ENCODE measurements at regions not wholly inside any gene's neighbourhood (a gene's known extent, or its start where the extent isn't known, plus 50 kb on each side); places are given as distances from the start of the nearest gene placed in this dataset.

DNA sequence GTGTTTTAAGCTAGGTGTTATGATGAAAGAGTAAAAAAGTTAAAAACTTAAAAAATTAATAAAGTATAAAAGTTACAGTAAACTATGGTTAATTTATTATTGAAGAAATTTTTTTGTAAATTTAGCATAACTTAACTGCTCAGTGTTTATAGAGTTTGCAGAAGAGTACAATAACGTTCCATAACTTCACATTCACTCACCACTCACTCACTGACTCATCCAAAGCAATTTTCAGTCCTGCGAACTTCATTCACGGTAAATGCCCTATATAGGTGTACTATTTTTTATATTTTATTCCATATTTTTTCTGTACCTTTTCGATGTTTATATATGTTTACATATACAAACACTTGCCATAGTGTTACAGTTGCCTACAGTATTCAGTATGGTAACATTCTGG lies 694.8 kb upstream of the SLC39A10 start (continued):
- no peak for TF ChIP-seq POLR2AphosphoS5 (IDR thresholded peaks at IDR 0.05; ENCODE audit: low read depth, low read length)
- TF ChIP-seq, protein P1, sequence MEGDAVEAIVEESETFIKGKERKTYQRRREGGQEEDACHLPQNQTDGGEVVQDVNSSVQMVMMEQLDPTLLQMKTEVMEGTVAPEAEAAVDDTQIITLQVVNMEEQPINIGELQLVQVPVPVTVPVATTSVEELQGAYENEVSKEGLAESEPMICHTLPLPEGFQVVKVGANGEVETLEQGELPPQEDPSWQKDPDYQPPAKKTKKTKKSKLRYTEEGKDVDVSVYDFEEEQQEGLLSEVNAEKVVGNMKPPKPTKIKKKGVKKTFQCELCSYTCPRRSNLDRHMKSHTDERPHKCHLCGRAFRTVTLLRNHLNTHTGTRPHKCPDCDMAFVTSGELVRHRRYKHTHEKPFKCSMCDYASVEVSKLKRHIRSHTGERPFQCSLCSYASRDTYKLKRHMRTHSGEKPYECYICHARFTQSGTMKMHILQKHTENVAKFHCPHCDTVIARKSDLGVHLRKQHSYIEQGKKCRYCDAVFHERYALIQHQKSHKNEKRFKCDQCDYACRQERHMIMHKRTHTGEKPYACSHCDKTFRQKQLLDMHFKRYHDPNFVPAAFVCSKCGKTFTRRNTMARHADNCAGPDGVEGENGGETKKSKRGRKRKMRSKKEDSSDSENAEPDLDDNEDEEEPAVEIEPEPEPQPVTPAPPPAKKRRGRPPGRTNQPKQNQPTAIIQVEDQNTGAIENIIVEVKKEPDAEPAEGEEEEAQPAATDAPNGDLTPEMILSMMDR (IDR thresholded peaks at IDR 0.05): no peak
- TF ChIP-seq TCF12 (IDR thresholded peaks at IDR 0.05): no peak
- no peak for TF ChIP-seq SIN3A (IDR thresholded peaks at IDR 0.05; ENCODE audit: borderline replicate concordance, low read depth, low read length)
- no peak for TF ChIP-seq GABPA (IDR thresholded peaks at IDR 0.05; ENCODE audit: low read depth)
- TF ChIP-seq MEF2A (IDR thresholded peaks at IDR 0.05; ENCODE audit: borderline replicate concordance, low read depth): no peak
- TF ChIP-seq, protein P2, sequence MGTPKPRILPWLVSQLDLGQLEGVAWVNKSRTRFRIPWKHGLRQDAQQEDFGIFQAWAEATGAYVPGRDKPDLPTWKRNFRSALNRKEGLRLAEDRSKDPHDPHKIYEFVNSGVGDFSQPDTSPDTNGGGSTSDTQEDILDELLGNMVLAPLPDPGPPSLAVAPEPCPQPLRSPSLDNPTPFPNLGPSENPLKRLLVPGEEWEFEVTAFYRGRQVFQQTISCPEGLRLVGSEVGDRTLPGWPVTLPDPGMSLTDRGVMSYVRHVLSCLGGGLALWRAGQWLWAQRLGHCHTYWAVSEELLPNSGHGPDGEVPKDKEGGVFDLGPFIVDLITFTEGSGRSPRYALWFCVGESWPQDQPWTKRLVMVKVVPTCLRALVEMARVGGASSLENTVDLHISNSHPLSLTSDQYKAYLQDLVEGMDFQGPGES (IDR thresholded peaks at IDR 0.05; ENCODE audit: low read depth, low read length): no peak
- no peak for TF ChIP-seq JUND (IDR thresholded peaks at IDR 0.05)
- no peak for TF ChIP-seq TAF1 (IDR thresholded peaks at IDR 0.05; ENCODE audit: borderline replicate concordance, low read depth, low read length)

DNA sequence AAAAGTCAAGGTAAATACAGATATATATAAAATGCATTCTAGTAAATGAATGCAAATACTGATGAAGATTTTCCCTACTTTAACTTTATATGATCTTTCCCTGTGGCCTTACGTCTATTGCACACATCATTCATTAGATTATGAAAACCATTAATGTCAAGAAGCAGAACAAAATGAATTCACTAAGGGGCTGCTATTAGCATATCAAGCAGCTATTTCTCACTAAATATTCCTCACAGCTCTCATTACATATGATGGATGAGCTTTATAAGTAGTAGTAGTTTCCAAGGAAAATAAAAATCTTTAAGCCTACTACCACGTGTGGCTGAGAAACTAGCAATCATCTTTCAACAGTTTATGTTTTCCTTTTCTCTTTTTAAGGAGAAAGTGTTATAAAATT lies 702.8 kb upstream of the SLC39A10 start:
- TF ChIP-seq, protein P3, sequence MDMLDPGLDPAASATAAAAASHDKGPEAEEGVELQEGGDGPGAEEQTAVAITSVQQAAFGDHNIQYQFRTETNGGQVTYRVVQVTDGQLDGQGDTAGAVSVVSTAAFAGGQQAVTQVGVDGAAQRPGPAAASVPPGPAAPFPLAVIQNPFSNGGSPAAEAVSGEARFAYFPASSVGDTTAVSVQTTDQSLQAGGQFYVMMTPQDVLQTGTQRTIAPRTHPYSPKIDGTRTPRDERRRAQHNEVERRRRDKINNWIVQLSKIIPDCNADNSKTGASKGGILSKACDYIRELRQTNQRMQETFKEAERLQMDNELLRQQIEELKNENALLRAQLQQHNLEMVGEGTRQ (IDR thresholded peaks at IDR 0.05; ENCODE audit: borderline replicate concordance, low read depth, low read length): no peak
- no peak for TF ChIP-seq NRF1 (IDR thresholded peaks at IDR 0.05; ENCODE audit: low read depth, low read length)
- TF ChIP-seq, protein P4, sequence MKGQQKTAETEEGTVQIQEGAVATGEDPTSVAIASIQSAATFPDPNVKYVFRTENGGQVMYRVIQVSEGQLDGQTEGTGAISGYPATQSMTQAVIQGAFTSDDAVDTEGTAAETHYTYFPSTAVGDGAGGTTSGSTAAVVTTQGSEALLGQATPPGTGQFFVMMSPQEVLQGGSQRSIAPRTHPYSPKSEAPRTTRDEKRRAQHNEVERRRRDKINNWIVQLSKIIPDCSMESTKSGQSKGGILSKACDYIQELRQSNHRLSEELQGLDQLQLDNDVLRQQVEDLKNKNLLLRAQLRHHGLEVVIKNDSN (IDR thresholded peaks at IDR 0.05; ENCODE audit: borderline replicate concordance, low read depth): no peak
- TF ChIP-seq, protein P2 (IDR thresholded peaks at IDR 0.05; ENCODE audit: low read depth, low read length): no peak
- TF ChIP-seq TAF1 (IDR thresholded peaks at IDR 0.05; ENCODE audit: borderline replicate concordance, low read depth, low read length): no peak
- no peak for TF ChIP-seq CHD2 (IDR thresholded peaks at IDR 0.05; ENCODE audit: low read length, partially characterized antibody)
- no peak for TF ChIP-seq POLR2AphosphoS5 (IDR thresholded peaks at IDR 0.05; ENCODE audit: low read depth, low read length)
- no peak for TF ChIP-seq RAD21 (IDR thresholded peaks at IDR 0.05; ENCODE audit: low read length)
- TF ChIP-seq RXRA (IDR thresholded peaks at IDR 0.05; ENCODE audit: borderline replicate concordance, low read depth): no peak
- TF ChIP-seq GATA2 (CRISPR knock-in tag; IDR thresholded peaks at IDR 0.05): no peak
- TF ChIP-seq FOSL2 (IDR thresholded peaks at IDR 0.05; ENCODE audit: borderline replicate concordance, low read depth): no peak
- no peak for TF ChIP-seq MEF2A (IDR thresholded peaks at IDR 0.05; ENCODE audit: borderline replicate concordance, low read depth)
- Histone ChIP-seq H3K4me2 (no peak overlapping the region), H2AFZ (ENCODE audit: low read depth) (no peak overlapping the region), H3K79me2 (ENCODE audit: insufficient read depth) (no peaks in the 10 kb centered on the region), H3F3A (replicated peaks; ENCODE audit: insufficient read depth) (no peaks in the 10 kb centered on the region), H3K27me3 (ENCODE audit: insufficient read depth) (no peaks in the 10 kb centered on the region), H4K20me1 (ENCODE audit: insufficient read depth) (no peaks in the 10 kb centered on the region), H3K27ac (ENCODE audit: low read depth in 2 of 2, low read length in 1 of 2) (no peak overlapping the region), H3K9me2 (no peaks in the 10 kb centered on the region), H3K9me3 (no peaks in the 10 kb centered on the region), H3K9ac (no peak overlapping the region), H3K36me3 (replicated peaks in 1 of 2; ENCODE audit: control insufficient read depth in 1 of 2, insufficient read depth in 2 of 2, low read length in 1 of 2) (no peaks in the 10 kb centered on the region), H3K4me3 (ENCODE audit: low read depth in 2 of 2, low read length in 1 of 2) (no peak overlapping the region), H3K4me1 (ENCODE audit: control insufficient read depth in 1 of 2, insufficient read depth in 2 of 2, low read depth in 1 of 2, low read length in 1 of 2) (no peaks in the 10 kb centered on the region)
- WGBS (ENCODE audit: low lambda C conversion rate): 45% methylated on average over 2 of the region's 2 CpGs
- POLR2A ChIA-PET: no interaction called here
- CTCF ChIA-PET: no interaction called here
- DNase-seq: no peak
